ENCODE measurements at regions not wholly inside any gene's neighbourhood (a gene's known extent, or its start where the extent isn't known, plus 50 kb on each side); places are given as distances from the start of the nearest gene placed in this dataset.
"Not testable (repeated sequence)": the region's sequence is repeated elsewhere in the genome, so short reads cannot be mapped to it uniquely, and the experiment has no call there.

GRCh38 chr3:7977245-7978086 lies 524.2 kb upstream of the LMCD1 start:
- no peak overlapping the region for H3K4me3 ChIP-seq (ENCODE audit: low read depth, low read length)
- DNase-seq (ENCODE audit: low read depth), result no peak

GRCh38 chr3:7978087-7978422 lies 523.6 kb upstream of the LMCD1 start:
- H3K4me3 ChIP-seq (ENCODE audit: low read depth, low read length), result no peak overlapping the region
- no peak for DNase-seq (ENCODE audit: low read depth)

GRCh38 chr3:7982126-7982525 lies 519.5 kb upstream of the LMCD1 start:
- DNase-seq (ENCODE audit: low read depth), result no peak
- no peak overlapping the region for H3K4me3 ChIP-seq (ENCODE audit: low read depth, low read length)

GRCh38 chr3:7999384-7999783 lies 502.2 kb upstream of the LMCD1 start:
- DNase-seq (ENCODE audit: low read depth), result no peak
- H3K4me3 ChIP-seq (ENCODE audit: low read depth, low read length), result no peak overlapping the region

- no peak overlapping the region for H3K4me3 ChIP-seq (ENCODE audit: low read depth, low read length)
- DNase-seq (ENCODE audit: low read depth), result no peak
Measured at GRCh38 chr3:8001307-8001706, 500.3 kb upstream of the LMCD1 start.

- no peak for DNase-seq (ENCODE audit: low read depth)
- no peak overlapping the region for H3K4me3 ChIP-seq (ENCODE audit: low read depth, low read length)
Measured at GRCh38 chr3:8001712-8002111, 499.9 kb upstream of the LMCD1 start.

- DNase-seq (ENCODE audit: low read depth), result no peak
- H3K4me3 ChIP-seq (ENCODE audit: low read depth, low read length), result no peak overlapping the region
Measured at GRCh38 chr3:8011902-8012301, 489.7 kb upstream of the LMCD1 start.

- H3K4me3 ChIP-seq (ENCODE audit: low read depth, low read length), result no peak overlapping the region
- no peak for DNase-seq (ENCODE audit: low read depth)
Measured at GRCh38 chr3:8020047-8020841, 481.4 kb upstream of the LMCD1 start.

- no peak for DNase-seq (ENCODE audit: low read depth)
- H3K4me3 ChIP-seq (ENCODE audit: low read depth, low read length), result no peak overlapping the region
Measured at GRCh38 chr3:8027954-8028353, 473.7 kb upstream of the LMCD1 start.

- no peak for DNase-seq (ENCODE audit: low read depth)
- no peak overlapping the region for H3K4me3 ChIP-seq (ENCODE audit: low read depth, low read length)
Measured at GRCh38 chr3:8050283-8050682, 451.3 kb upstream of the LMCD1 start.

- DNase-seq (ENCODE audit: low read depth), result no peak
- H3K4me3 ChIP-seq (ENCODE audit: low read depth, low read length), result no peak overlapping the region
Measured at GRCh38 chr3:8052659-8053058, 449.0 kb upstream of the LMCD1 start.

- DNase-seq (ENCODE audit: low read depth); H3K4me3 ChIP-seq (ENCODE audit: low read depth, low read length): not testable (repeated sequence)
Measured at GRCh38 chr3:8068135-8068534, 433.5 kb upstream of the LMCD1 start.

- H3K4me3 ChIP-seq (ENCODE audit: low read depth, low read length), result no peak overlapping the region
- no peak for DNase-seq (ENCODE audit: low read depth)
Measured at GRCh38 chr3:8069471-8069870, 432.2 kb upstream of the LMCD1 start.

- DNase-seq (ENCODE audit: low read depth), result peak; percentile 1
- no peak overlapping the region for H3K4me3 ChIP-seq (ENCODE audit: low read depth, low read length)
Measured at GRCh38 chr3:8070011-8070410, 431.6 kb upstream of the LMCD1 start.

GRCh38 chr3:8074740-8075139 lies 426.9 kb upstream of the LMCD1 start:
- not testable (repeated sequence) for DNase-seq (ENCODE audit: low read depth)

GRCh38 chr3:8077126-8077525 lies 424.5 kb upstream of the LMCD1 start:
- DNase-seq (ENCODE audit: low read depth), result no peak
- no peak overlapping the region for H3K4me3 ChIP-seq (ENCODE audit: low read depth, low read length)

More at GRCh38 chr3:8074740-8075139, 426.9 kb upstream of the LMCD1 start:
- not testable (repeated sequence) for H3K4me3 ChIP-seq (ENCODE audit: low read depth, low read length)

GRCh38 chr3:8080464-8080863 lies 421.2 kb upstream of the LMCD1 start:
- no peak for DNase-seq (ENCODE audit: low read depth)
- H3K4me3 ChIP-seq (ENCODE audit: low read depth, low read length), result no peak overlapping the region

- no peak overlapping the region for H3K4me3 ChIP-seq (ENCODE audit: low read depth, low read length)
- DNase-seq (ENCODE audit: low read depth), result no peak
Measured at GRCh38 chr3:8085498-8085897, 416.1 kb upstream of the LMCD1 start.

GRCh38 chr3:8087951-8088350 lies 413.7 kb upstream of the LMCD1 start:
- no peak for DNase-seq (ENCODE audit: low read depth)
- no peak overlapping the region for H3K4me3 ChIP-seq (ENCODE audit: low read depth, low read length)

GRCh38 chr3:8094415-8094814 lies 407.2 kb upstream of the LMCD1 start:
- no peak overlapping the region for H3K4me3 ChIP-seq (ENCODE audit: low read depth, low read length)
- no peak for DNase-seq (ENCODE audit: low read depth)

GRCh38 chr3:8095724-8096123 lies 405.9 kb upstream of the LMCD1 start:
- no peak overlapping the region for H3K4me3 ChIP-seq (ENCODE audit: low read depth, low read length)
- no peak for DNase-seq (ENCODE audit: low read depth)
